ENCODE measurements at regions not wholly inside any gene's neighbourhood (a gene's known extent, or its start where the extent isn't known, plus 50 kb on each side); places are given as distances from the start of the nearest gene placed in this dataset.

GRCh38 chr15:31155151-31155550 is 53.6 kb upstream of the TRPM1 start:
- TF ChIP-seq, protein P1, sequence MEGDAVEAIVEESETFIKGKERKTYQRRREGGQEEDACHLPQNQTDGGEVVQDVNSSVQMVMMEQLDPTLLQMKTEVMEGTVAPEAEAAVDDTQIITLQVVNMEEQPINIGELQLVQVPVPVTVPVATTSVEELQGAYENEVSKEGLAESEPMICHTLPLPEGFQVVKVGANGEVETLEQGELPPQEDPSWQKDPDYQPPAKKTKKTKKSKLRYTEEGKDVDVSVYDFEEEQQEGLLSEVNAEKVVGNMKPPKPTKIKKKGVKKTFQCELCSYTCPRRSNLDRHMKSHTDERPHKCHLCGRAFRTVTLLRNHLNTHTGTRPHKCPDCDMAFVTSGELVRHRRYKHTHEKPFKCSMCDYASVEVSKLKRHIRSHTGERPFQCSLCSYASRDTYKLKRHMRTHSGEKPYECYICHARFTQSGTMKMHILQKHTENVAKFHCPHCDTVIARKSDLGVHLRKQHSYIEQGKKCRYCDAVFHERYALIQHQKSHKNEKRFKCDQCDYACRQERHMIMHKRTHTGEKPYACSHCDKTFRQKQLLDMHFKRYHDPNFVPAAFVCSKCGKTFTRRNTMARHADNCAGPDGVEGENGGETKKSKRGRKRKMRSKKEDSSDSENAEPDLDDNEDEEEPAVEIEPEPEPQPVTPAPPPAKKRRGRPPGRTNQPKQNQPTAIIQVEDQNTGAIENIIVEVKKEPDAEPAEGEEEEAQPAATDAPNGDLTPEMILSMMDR (IDR thresholded peaks at IDR 0.05): no peak
- no peak for TF ChIP-seq POLR2A (IDR thresholded peaks at IDR 0.05)

Data from testis (tissue), 2 donors.